Posterior vena cava (tissue), 2 donors: ENCODE measurements at regions not wholly inside any gene's neighbourhood (a gene's known extent, or its start where the extent isn't known, plus 50 kb on each side); places are given as distances from the start of the nearest gene placed in this dataset.
"Not testable (repeated sequence)": the region's sequence is repeated elsewhere in the genome, so short reads cannot be mapped to it uniquely, and the experiment has no call there.

Experiments
- DNase-seq: peaks from one replicate; pipeline ENCODE4 v3.0.0-alpha.2; 2020; ENCODE audit warnings: low spot score
- intact Hi-C, 2 donors: fragments of 100-400 bp; cut with DNase I; formaldehyde crosslinking; loops; one replicate each; pipeline versions ENCODE4 v1.14.1 to v1.14.2; 2022 to 2023
- donor health status: DM: yes; HTN: yes; CAD: no.
- donor health status: DM: yes; HTN: yes; CAD: no.

DNA sequence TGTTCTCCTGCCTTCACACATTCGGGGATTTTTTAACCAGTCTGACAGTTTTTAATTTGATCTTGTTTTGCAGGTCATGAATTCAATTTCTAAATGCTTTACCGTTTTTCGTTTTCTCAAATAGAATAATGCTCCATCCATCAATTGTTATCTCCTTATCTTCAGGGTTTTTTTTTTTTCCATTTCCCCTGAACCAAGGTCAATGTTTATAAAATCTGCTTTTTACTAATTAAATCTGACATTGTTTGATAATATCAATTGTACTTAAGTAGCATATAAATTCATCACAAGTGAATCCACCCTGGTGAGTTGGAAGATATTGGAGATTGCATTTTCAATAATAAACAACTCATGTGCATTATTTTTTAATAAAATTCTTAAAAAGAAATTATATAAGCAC, 2004.6 kb upstream of the WWC1 start:
- DNase-seq, result no peak
- intact Hi-C loops, result no loop called here

DNA sequence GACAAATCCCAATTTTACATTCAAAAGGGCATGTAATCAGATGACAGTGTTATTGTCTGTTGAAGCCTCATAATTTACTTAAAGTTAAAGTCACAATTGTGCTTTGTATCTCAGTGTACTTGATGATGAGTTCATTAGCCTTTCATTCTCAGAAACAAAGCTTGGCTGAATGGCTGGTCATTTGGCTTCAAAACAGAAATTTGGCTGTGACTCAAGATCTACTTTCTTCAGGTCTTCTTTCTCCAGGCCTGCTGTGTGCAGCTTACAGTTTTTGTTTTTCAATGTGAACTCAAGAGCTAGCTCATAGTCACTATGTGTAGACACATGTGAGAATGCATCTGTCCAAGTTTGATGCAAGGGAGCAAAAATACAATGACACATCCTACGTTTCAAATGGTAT, 2003.6 kb upstream of the WWC1 start:
- DNase-seq, result no peak
- intact Hi-C loops, result no loop called here

DNA sequence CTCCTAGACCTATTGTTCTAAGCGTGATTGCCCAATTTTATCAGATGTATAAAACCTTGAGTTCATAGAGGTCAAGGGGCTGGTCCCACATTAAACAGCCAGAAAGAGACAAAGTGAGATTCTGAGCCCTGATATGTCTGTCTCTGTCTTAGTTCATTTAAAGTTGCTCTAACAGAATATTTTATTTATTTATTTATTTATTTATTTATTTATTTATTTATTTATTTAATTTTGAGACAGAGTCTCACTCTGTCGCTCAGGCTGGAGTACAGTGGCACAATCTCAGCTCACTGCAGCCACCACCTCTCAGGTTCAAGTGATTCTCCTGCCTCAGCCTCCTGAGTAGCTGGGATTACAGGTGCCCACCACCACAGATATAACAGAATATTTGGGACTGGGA, 1999.6 kb upstream of the WWC1 start:
- intact Hi-C loops, DNase-seq: not testable (repeated sequence)

DNA sequence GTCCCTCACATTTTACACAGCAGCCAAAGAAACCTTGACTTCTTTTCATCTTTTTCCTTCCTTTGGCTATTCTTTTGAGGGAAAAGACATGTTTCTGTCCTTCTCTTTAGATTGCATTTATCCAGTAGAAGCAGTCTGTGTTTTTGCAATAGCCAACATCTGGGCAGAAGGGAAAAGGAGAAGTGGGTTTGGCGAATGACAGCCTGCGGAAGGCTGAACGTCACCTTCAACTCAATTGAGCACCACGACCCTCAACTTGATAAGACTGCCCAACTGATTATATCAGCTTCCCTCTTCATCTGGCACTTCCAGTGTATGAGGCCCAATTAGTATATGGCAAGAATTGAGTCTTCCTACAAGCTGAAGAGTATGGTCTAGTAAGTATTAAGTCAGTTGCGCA, 1997.6 kb upstream of the WWC1 start:
- intact Hi-C loops, result no loop called here

DNA sequence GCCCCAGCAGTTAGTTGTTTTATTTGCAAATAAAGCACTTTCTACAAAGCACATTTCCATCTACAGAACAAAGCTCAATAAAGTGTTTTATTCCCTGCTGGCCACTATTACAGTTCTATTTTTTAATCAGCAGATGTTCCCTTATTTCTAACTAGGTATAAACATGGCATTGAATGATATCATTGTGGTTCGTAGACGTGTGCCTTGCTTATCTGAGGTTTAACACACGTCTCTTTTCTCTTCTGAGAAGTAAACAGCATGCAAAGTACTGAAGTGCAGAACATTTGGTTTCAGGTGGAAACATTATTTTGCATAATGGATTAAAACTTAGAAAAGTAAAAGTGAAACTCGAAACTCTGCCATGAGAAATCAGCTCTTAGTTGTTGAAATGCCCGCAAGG, 1989.3 kb upstream of the WWC1 start:
- intact Hi-C loops, result no loop called here
- no peak for DNase-seq

More for the DNA sequence above, 1997.6 kb upstream of the WWC1 start:
- DNase-seq, result no peak

DNA sequence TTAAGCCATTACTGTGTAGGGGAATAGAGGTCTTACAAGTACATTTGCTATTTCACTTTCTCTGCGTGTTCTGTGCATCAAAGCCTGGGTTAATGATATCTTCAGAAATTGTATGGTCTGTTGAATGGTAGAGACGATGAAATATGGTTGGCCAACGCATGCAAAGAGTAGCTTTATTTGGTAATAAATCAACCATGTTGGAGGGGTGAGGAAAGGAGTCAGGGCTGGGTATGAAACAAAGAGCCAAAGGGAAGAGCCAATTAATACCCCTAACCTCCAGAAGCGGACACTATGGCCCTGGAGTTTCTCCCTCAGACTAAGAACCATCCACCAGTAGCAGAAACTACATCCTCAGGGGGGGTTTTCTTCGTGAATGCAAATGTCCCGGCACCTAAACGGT, 1974.0 kb upstream of the WWC1 start:
- no peak for DNase-seq
- intact Hi-C loops, result no loop called here

DNA sequence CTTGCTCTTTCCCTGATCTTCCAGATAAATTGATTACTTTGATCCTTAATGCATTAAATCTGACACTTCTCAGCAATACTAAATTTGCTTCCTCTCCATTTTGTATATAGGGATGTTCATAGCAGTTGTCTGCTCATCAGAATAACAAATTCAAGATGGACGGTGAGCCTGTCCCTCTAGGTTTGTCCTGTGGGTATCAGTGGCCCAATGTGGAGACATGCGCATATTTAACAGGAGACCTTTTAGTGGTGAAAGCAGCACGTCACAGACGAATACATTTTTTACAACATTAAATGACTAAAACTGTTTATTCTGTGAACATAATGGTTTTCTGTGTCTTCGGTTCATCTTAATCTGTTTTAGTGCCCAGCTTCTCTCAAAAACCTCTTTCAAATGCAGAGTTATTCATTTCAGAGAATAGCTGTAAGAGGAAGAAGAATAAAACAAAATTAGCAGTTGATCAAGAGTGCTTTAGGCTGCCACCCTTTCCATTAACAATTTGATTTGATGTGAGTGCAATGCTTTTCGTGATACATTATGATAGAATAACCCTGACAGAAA, 1970.4 kb upstream of the WWC1 start:
- no peak for DNase-seq
- intact Hi-C loops, result no loop called here

DNA sequence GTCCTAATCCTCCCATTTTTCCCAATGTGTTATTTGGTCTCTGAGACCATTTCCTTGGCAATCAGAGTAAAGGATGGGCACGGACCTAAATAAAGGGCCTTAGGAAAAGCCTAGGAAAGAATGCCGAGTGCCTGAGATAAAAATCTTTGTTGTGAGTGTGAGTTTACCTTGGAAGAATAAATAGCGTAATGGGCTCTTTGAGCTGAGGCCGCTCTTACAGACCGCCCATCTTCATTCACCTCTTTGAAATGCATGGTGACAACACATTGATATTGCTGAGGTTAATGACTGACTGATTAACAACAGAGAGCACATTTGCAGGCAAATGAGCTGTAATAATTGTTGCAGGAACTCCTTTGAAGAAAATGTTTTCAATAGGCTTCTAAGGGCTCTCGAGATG, 1967.1 kb upstream of the WWC1 start:
- no peak for DNase-seq
- intact Hi-C loops, result no loop called here

DNA sequence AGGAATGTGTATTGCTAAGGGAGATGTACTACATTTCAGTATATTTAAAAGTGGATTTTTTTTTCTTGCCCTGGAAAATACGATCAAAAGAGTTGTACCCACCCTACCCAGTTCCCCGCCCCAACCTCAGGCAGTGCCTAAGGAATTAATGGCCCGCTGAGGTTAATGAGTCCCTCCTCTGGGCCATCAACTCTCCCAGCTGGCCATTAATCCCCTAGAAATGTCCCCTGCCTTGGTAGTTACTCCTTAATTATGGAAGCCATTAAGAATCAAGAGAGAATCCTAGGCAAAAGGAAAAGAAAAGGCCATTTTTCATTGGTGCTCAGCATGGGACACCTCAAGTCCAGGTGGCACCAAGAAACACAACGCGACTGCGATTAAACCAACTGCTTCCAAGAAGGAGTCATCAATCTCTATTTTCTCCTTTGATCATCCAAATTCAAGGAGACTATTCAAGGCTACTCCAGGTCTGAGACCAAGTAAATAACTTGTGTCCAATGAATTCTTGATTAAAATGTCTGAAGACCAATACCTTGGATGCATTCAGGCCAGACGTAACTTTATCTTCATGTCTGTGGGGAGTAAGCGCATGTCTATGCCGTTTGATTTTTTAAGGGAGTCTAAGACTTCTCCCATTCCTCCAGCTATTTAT, 1962.2 kb upstream of the WWC1 start:
- intact Hi-C loops, result no loop called here
- no peak for DNase-seq

DNA sequence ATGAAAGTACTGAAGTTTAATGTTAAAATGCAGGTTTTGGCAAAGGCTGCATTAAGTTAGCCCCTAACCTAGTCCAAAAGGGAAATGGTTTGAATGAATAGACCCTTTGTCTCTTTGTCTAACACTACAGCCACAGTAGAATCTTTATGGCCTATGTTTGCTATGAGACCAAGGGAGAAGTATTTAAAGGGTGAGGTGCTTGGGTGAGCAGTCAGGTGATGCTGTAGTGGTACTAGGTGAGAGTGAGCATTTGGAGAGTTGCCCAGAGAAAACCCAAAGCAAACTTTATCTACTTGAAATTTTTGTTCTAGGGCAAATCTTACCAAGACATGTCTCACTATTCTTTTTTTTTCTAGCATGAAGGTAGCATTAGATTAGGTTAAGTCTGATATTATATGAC, 1961.4 kb upstream of the WWC1 start:
- intact Hi-C loops, result loop anchor here in 1 of 2 donors (5.0 kb wide), 1 partner anchor 817 kb away; no protein-coding TSS in a partner anchor
- DNase-seq, result no peak

DNA sequence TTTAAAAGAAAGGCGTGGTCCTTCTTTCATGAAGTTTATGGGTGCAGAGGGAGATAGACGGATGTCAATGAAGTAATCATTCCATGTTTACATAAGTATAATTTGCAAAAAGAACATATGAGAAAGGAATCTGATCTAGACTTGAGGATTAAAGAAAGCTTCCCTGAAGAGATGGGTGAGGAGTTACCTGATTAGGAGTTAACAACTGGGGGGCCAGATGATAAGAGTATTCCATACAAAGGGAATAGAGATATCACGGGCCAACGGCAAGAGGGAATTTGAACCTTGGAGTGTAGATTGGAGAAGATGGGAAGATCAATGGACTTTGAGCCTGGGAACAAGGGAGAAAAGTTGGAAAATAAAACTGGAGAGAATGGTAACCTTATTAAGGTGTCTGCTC, 1959.9 kb upstream of the WWC1 start:
- intact Hi-C loops, result loop anchor here in 1 of 2 donors (5.0 kb wide), 1 partner anchor 816 kb away; no protein-coding TSS in a partner anchor
- no peak for DNase-seq

DNA sequence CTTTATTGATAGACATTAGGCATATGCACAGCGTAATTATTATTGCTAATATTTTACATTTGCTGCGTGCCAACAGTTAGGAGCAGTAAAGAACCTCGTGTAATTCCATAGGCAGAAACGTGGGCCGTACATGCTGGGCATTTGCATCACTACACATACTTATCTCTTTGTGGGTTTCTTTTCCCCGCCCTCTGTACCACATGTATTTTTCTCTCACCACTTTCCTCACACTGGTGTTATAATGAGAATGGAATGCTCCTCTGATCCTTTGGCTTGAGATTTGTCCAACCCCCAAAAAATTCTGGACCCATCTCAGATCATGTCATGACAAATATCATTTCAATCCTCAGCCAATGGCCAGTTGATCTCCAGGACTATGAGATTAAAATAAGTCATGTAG, 1952.6 kb upstream of the WWC1 start:
- DNase-seq, result no peak
- intact Hi-C loops, result no loop called here

DNA sequence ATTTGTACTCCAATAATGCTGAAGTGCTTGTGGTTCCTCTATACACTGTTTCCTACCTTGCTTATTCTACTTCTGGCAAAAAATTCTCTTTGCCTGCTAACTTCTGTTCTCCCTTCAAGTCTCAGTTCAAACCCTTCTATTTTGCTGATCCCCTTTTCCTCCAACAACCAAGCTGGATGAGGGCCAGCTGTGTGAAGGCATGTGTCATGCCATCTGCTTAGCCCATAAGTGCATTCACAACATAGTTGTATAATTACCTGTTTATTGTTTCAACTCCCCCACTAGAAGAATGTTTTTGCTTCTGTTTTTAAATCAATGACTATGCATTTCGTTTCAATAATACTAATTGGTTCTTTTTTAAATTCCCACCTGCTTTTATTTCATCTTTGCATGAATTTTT, 1951.4 kb upstream of the WWC1 start:
- intact Hi-C loops, result no loop called here
- no peak for DNase-seq

DNA sequence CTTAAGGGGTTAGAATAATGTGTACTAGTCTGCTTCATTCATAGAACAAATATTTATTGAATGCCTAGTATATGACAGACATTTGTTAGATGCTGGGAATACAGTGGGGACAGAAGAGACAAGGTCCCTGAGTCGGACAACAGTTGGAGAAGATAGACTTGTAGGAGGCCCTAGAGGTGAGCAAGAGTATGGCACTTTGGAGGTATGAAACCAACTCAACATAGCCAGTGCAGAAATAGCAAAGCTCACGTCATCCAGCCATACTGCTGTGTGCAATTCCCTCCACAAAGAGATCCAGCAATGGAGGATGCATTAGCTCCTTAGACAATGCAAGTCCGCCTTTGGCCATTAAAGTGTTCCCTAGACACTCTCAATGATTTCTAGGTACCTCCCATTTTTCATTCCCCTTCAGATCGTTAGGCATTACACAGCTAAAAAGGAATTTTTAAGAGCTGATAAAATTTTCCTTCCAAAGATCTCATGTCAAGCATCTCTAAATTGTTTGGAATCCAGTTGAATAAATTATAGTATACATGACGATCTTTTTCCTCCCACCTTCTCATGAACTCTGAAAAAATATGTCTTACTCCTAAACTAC, 1949.6 kb upstream of the WWC1 start:
- intact Hi-C loops, result no loop called here
- DNase-seq, result no peak

DNA sequence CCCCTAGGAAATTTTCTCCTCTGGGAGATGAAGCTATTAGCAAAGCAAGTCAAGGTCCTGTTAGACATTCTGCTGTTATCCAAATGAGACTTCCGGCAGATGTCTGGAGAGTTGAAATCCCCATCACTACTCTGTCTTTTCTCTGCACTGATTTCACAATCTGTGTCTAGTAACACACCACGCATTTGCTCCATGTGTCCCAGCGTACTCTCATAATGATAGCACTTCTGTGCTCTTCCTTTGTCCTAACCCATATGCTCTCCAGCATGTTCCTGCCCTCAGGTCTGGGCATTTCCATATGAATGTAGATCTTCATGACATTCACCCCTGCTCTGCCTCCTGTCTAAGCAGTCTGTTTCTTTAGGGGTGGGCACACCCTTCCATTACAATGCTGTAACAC, 1949.0 kb upstream of the WWC1 start:
- intact Hi-C loops, result no loop called here
- DNase-seq, result no peak

DNA sequence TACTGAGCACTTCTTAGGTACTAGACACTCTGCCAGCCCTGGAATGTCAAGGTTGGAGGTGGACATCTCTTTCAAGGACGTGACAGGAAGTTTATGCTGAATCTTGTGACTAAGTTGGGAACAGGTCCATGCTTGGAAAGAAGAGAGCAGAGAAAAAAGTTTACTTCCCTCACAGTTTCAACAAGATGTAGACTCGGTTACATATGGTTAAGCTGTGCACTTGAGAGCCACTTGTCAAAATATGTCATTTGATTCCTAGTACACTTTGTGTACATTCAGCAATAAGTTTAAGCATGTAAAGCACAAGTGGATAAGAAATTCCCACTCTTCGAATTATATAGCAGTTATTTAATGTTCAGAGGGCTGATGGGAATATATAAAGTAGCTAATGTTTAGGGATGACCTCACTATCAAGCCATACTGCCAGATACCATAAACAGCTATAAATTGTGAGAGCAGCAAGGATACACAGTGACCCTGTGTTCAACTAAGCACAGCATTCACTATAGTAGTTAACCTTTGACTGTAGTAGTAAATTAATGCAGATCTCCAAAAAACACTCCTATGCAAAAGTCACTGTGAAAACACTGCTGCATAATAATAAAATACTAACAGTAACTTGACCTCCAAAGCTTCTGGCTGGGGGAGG, 1944.6 kb upstream of the WWC1 start:
- no peak for DNase-seq
- intact Hi-C loops, result no loop called here

DNA sequence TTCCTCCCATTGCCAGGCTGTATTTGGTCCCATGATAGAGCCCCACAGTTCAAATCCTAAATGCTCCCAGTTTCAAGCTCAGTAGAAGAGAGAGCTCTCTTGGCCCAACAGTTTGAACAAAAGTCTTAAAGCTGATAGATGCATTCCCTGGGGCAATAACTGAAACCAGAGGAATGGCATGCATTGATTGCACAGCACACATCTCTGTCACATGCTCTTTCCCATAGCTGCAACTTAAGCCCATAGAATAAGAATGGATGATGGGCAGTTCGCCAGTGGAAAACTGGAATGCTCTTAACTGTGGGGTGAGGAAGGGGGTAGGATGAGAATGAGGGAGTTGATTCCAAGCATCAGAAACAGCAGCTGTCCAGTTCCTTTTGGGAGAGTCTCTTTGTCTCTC, 1942.4 kb upstream of the WWC1 start:
- DNase-seq, result no peak
- intact Hi-C loops, result no loop called here

DNA sequence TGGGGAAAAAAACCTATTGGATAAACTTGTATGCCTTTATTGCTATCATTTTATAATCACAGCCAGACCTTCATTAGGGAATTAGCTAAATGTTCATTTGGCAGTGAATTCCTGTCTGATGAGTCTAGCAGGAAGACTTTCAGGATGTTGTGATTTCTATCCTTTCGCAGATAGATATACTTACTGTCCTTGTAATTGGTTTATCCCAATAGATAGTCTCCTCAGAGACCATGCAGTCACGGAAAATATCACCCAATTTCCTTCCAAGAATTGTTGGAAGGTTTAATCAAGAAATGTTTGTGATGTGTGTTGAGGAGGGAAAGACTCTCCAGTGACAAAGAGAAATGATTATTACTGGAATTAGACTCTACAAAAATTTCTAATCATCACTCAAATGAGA, 1937.9 kb upstream of the WWC1 start:
- intact Hi-C loops, result no loop called here

DNA sequence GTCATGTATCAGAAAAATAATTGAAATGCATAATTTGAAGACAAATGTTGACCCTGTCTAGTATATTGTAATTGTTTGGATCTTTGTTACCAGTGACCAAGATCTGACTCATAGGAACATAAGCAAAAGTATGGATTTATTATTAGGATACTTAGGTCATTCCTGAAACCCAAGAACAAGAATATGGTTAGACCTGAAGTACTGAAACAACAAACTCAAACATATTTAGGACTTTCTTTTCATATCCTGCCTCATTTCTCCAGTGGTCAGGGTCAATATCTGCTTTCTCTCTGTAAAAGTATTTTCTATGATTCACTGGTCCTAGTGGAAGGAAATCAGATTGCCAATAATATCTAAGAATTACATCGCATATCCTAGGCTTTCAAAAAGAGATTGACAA, 1937.1 kb upstream of the WWC1 start:
- DNase-seq, result no peak
- intact Hi-C loops, result no loop called here

More for the DNA sequence above, 1937.9 kb upstream of the WWC1 start:
- DNase-seq, result no peak

DNA sequence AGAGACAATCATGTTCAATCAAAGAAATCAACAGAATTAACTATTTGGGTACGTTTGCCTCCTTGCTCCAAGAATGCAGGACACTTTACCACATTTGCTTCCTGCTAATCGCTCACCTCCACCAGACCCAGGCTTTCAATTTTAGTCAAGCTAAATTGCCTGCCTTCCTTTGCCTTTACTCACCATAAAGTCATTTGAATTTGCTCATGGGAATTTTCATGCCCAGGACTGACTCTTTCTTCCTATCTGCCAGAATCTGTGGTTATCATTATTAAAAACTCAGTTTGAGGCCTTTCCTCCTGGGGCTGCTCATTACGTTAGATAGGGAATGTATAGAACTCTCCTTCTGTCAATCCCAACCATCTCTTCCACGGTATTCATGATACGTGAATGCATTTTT, 1935.3 kb upstream of the WWC1 start:
- DNase-seq, result no peak
- intact Hi-C loops, result no loop called here
